Common myeloid progenitor, CD34-positive (primary cell): ENCODE measurements at regions not wholly inside any gene's neighbourhood (a gene's known extent, or its start where the extent isn't known, plus 50 kb on each side); places are given as distances from the start of the nearest gene placed in this dataset.

ENCODE experiments used
- CTCF ChIA-PET: fragments of 350-600 bp; sonication (Branson Sonifier 250); formaldehyde crosslinking; loops from one replicate; lab custom pipeline; 2021; ENCODE audit warnings: antibody characterized with exemption; lab: Charles Lee
- POLR2A ChIA-PET: fragments of 350-600 bp; sonication (Branson Sonifier 250); formaldehyde crosslinking; loops from one replicate; lab custom pipeline; 2021; ENCODE audit warnings: antibody characterized with exemption; lab: Charles Lee
- DNase-seq, 3 donors: peaks; one replicate each; pipeline versions ENCODE4 v3.0.0 to v3.0.0-alpha.2; 2013
- H3K27ac ChIP-seq, 2 experiments: 1 replicate in 1 of 2; 2 replicates in 1 of 2; pipeline ENCODE4 v1.7.0; 2013; ENCODE audit warnings: inconsistent platforms in 2 of 2, low read length in 2 of 2, mild to moderate bottlenecking in 2 of 2, low read depth in 1 of 2, moderate library complexity in 1 of 2; ENCODE audit not compliant: severe bottlenecking in 2 of 2, insufficient read depth in 1 of 2, poor library complexity in 1 of 2
- H3K27me3 ChIP-seq, 5 experiments: replicated peaks in 2 of 5; 1 replicate in 3 of 5; 2 replicates in 2 of 5; pipeline versions ENCODE4 v1.6.1 to v1.7.0; 2013; ENCODE audit warnings: low read length in 4 of 5, mild to moderate bottlenecking in 2 of 5, moderate library complexity in 2 of 5, inconsistent platforms in 1 of 5; ENCODE audit not compliant: insufficient read depth in 5 of 5, control insufficient read depth in 4 of 5
- H3K36me3 ChIP-seq, 4 experiments: 1 replicate in 2 of 4; 2 replicates in 2 of 4; pipeline versions ENCODE4 v1.6.1 to v1.7.0; 2013; ENCODE audit warnings: low read length in 3 of 4, control low read depth in 1 of 4, mild to moderate bottlenecking in 1 of 4; ENCODE audit not compliant: control insufficient read depth in 4 of 4, insufficient read depth in 4 of 4
- H3K4me1 ChIP-seq, 4 experiments: 1 replicate in 3 of 4; 2 replicates in 1 of 4; pipeline versions ENCODE4 v1.6.1 to v1.7.1; 2013; ENCODE audit warnings: low read length in 3 of 4, mild to moderate bottlenecking in 3 of 4, control low read depth in 1 of 4, inconsistent platforms in 1 of 4, moderate library complexity in 1 of 4; ENCODE audit not compliant: control insufficient read depth in 4 of 4, insufficient read depth in 4 of 4; ENCODE audit errors: control extremely low read depth in 1 of 4
- H3K4me3 ChIP-seq, 7 experiments: 1 replicate in 4 of 7; 2 replicates in 3 of 7; pipeline versions ENCODE4 v1.5.1 to v1.7.0; 2013; ENCODE audit warnings: mild to moderate bottlenecking in 7 of 7, low read length in 6 of 7, moderate library complexity in 6 of 7, inconsistent platforms in 2 of 7, low read depth in 2 of 7, control low read depth in 1 of 7; ENCODE audit not compliant: insufficient read depth in 4 of 7, control insufficient read depth in 1 of 7; ENCODE audit errors: extremely low read depth in 1 of 7
- H3K9me3 ChIP-seq, 5 experiments: 1 replicate in 4 of 5; 2 replicates in 1 of 5; pipeline versions ENCODE4 v1.6.1 to v1.7.1; 2013; ENCODE audit warnings: low read length in 4 of 5, mild to moderate bottlenecking in 2 of 5, inconsistent platforms in 1 of 5, low read depth in 1 of 5, moderate library complexity in 1 of 5; ENCODE audit not compliant: control insufficient read depth in 4 of 5, insufficient read depth in 2 of 5; ENCODE audit errors: control extremely low read depth in 1 of 5
- WGBS: methylation state at CpG from one replicate; pipeline ENCODE4 v1.1.5; 2013; ENCODE audit not compliant: insufficient coverage; 5-methylcytosine and 5-hydroxymethylcytosine counted together

- Histone ChIP-seq H3K4me1 (no peaks in the 10 kb centered on the region), H3K27me3 (no peaks in the 10 kb centered on the region), H3K4me3 (no peak overlapping the region), H3K27ac (no peak overlapping the region), H3K9me3 (no peaks in the 10 kb centered on the region), H3K36me3 (no peaks in the 10 kb centered on the region)
- WGBS = no CpG with 5 or more reads among the region's 1 CpG
- ChIA-PET POLR2A (no interaction called here), CTCF (interaction anchor here (1.0 kb wide), 1 partner anchor 233 kb away, joined by 3 read pairs; no protein-coding TSS in a partner anchor)
- DNase-seq = no peak
Observed at GRCh38 chr3:154977666-154978065, 102.5 kb upstream of the MME start.

GRCh38 chr3:154976072-154976983 is 103.8 kb upstream of the MME start:
- Histone ChIP-seq H3K4me3 (no peak overlapping the region), H3K27ac (no peak overlapping the region), H3K27me3 (no peaks in the 10 kb centered on the region), H3K9me3 (no peaks in the 10 kb centered on the region), H3K4me1 (no peaks in the 10 kb centered on the region), H3K36me3 (no peaks in the 10 kb centered on the region)
- CTCF ChIA-PET = interaction anchor here (0.5 to 1.0 kb wide), 2 partner anchors 235 to 328 kb away, joined by 3 read pairs; no protein-coding TSS in a partner anchor
- no CpG with 5 or more reads among the region's 5 CpGs for WGBS
- DNase-seq = no peak
- POLR2A ChIA-PET = no interaction called here

- H3K4me3 ChIP-seq = no peak overlapping the region
- DNase-seq = no peak
- H3K27ac ChIP-seq = no peak overlapping the region
- 94% methylated on average over 2 of the region's 3 CpGs for WGBS
- H3K4me1 ChIP-seq = no peaks in the 10 kb centered on the region
- H3K9me3 ChIP-seq = no peaks in the 10 kb centered on the region
- H3K36me3 ChIP-seq = no peaks in the 10 kb centered on the region
- ChIA-PET CTCF (no interaction called here), POLR2A (no interaction called here)
- no peaks in the 10 kb centered on the region for H3K27me3 ChIP-seq
Observed at GRCh38 chr3:154973851-154974250, 106.3 kb upstream of the MME start.

GRCh38 chr3:154972951-154973350 is 107.2 kb upstream of the MME start:
- Histone ChIP-seq H3K36me3 (no peaks in the 10 kb centered on the region), H3K4me3 (no peak overlapping the region), H3K27me3 (no peaks in the 10 kb centered on the region), H3K27ac (no peak overlapping the region), H3K9me3 (no peaks in the 10 kb centered on the region), H3K4me1 (no peaks in the 10 kb centered on the region)
- 100% methylated on average over 1 of the region's 1 CpG for WGBS
- no peak for DNase-seq
- CTCF ChIA-PET = no interaction called here
- POLR2A ChIA-PET = no interaction called here

- ChIA-PET CTCF (no interaction called here), POLR2A (no interaction called here)
- H3K27ac ChIP-seq = no peak overlapping the region
- DNase-seq = no peak
- no peaks in the 10 kb centered on the region for H3K27me3 ChIP-seq
- no peaks in the 10 kb centered on the region for H3K4me1 ChIP-seq
- no peaks in the 10 kb centered on the region for H3K9me3 ChIP-seq
- no peak overlapping the region for H3K4me3 ChIP-seq
- no CpG with 5 or more reads among the region's 2 CpGs for WGBS
- H3K36me3 ChIP-seq = no peaks in the 10 kb centered on the region
Observed at GRCh38 chr3:154971771-154972326, 108.3 kb upstream of the MME start.

GRCh38 chr3:154971341-154971740 is 108.8 kb upstream of the MME start:
- H3K4me1 ChIP-seq = no peaks in the 10 kb centered on the region
- WGBS = 93% methylated on average over 2 of the region's 7 CpGs
- no peak overlapping the region for H3K4me3 ChIP-seq
- DNase-seq = no peak
- no peaks in the 10 kb centered on the region for H3K27me3 ChIP-seq
- no peaks in the 10 kb centered on the region for H3K36me3 ChIP-seq
- H3K27ac ChIP-seq = no peak overlapping the region
- no peaks in the 10 kb centered on the region for H3K9me3 ChIP-seq
- POLR2A ChIA-PET = no interaction called here
- CTCF ChIA-PET = no interaction called here

GRCh38 chr3:154970797-154971196 is 109.3 kb upstream of the MME start:
- H3K4me3 ChIP-seq = no peak overlapping the region
- H3K36me3 ChIP-seq = no peaks in the 10 kb centered on the region
- H3K27me3 ChIP-seq = no peaks in the 10 kb centered on the region
- no peak overlapping the region for H3K27ac ChIP-seq
- H3K4me1 ChIP-seq = no peaks in the 10 kb centered on the region
- H3K9me3 ChIP-seq = no peaks in the 10 kb centered on the region
- CTCF ChIA-PET = no interaction called here
- POLR2A ChIA-PET = no interaction called here
- no CpG with 5 or more reads among the region's 3 CpGs for WGBS
- DNase-seq = no peak
